HL-60 (cell line): ENCODE measurements at regions not wholly inside any gene's neighbourhood (a gene's known extent, or its start where the extent isn't known, plus 50 kb on each side); places are given as distances from the start of the nearest gene placed in this dataset.

ENCODE experiments used
- GABPA ChIP-seq: IDR thresholded peaks from 2 replicates; pipeline ENCODE4 v1.6.1; 2012; ENCODE audit warnings: low read depth
- POLR2AphosphoS5 ChIP-seq: IDR thresholded peaks from 2 replicates; pipeline ENCODE4 v1.6.1; 2012; ENCODE audit warnings: low read depth
- TF ChIP-seq, protein P1 (sequence below): IDR thresholded peaks from one replicate; pipeline ENCODE4 v1.5.1; 2011; ENCODE audit warnings: low read length, control low read depth, inconsistent platforms; ENCODE audit not compliant: insufficient read depth
- TF ChIP-seq, protein P2 (sequence below): IDR thresholded peaks from 2 replicates; pipeline ENCODE4 v1.6.1; 2012; ENCODE audit warnings: low read depth; ENCODE audit not compliant: insufficient replicate concordance

- no peak for TF ChIP-seq GABPA
- TF ChIP-seq, protein P1, sequence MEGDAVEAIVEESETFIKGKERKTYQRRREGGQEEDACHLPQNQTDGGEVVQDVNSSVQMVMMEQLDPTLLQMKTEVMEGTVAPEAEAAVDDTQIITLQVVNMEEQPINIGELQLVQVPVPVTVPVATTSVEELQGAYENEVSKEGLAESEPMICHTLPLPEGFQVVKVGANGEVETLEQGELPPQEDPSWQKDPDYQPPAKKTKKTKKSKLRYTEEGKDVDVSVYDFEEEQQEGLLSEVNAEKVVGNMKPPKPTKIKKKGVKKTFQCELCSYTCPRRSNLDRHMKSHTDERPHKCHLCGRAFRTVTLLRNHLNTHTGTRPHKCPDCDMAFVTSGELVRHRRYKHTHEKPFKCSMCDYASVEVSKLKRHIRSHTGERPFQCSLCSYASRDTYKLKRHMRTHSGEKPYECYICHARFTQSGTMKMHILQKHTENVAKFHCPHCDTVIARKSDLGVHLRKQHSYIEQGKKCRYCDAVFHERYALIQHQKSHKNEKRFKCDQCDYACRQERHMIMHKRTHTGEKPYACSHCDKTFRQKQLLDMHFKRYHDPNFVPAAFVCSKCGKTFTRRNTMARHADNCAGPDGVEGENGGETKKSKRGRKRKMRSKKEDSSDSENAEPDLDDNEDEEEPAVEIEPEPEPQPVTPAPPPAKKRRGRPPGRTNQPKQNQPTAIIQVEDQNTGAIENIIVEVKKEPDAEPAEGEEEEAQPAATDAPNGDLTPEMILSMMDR = no peak
- TF ChIP-seq, protein P2, sequence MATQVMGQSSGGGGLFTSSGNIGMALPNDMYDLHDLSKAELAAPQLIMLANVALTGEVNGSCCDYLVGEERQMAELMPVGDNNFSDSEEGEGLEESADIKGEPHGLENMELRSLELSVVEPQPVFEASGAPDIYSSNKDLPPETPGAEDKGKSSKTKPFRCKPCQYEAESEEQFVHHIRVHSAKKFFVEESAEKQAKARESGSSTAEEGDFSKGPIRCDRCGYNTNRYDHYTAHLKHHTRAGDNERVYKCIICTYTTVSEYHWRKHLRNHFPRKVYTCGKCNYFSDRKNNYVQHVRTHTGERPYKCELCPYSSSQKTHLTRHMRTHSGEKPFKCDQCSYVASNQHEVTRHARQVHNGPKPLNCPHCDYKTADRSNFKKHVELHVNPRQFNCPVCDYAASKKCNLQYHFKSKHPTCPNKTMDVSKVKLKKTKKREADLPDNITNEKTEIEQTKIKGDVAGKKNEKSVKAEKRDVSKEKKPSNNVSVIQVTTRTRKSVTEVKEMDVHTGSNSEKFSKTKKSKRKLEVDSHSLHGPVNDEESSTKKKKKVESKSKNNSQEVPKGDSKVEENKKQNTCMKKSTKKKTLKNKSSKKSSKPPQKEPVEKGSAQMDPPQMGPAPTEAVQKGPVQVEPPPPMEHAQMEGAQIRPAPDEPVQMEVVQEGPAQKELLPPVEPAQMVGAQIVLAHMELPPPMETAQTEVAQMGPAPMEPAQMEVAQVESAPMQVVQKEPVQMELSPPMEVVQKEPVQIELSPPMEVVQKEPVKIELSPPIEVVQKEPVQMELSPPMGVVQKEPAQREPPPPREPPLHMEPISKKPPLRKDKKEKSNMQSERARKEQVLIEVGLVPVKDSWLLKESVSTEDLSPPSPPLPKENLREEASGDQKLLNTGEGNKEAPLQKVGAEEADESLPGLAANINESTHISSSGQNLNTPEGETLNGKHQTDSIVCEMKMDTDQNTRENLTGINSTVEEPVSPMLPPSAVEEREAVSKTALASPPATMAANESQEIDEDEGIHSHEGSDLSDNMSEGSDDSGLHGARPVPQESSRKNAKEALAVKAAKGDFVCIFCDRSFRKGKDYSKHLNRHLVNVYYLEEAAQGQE = no peak
- no peak for TF ChIP-seq POLR2AphosphoS5
Observed at GRCh38 chr6:84486526-84486925, 259.1 kb upstream of the CEP162 start.
